ENCODE measurements at regions not wholly inside any gene's neighbourhood (a gene's known extent, or its start where the extent isn't known, plus 50 kb on each side); places are given as distances from the start of the nearest gene placed in this dataset.

DNA sequence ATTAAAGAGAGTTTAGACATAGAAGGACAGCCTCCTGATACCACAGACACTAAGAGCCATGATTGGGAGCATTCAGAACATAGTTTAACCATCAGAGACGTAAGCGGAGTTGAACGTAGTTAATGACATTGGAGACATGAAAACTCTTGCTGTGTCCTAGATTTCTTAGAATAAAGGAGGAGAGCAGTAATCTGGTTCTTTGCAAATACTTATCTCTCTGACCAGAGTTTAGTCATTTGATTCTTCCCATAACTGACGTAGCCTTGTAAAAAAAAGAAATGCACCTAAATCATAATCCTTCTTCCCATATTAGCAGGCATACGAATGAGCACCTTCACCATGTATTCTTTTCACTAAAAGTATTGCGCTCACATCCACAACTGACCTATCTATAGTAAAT, 433.3 kb upstream of the SMC2 start:
- Histone ChIP-seq H3K4me2 (ENCODE audit: low read length) (no peak overlapping the region), H2AFZ (ENCODE audit: low read length) (no peak overlapping the region), H3K4me3 (ENCODE audit: low read depth, low read length, poor library complexity, severe bottlenecking) (no peak overlapping the region), H3K9me2 (ENCODE audit: insufficient read depth, low read length) (no peaks in the 10 kb centered on the region), H3K79me2 (ENCODE audit: insufficient read depth, low read depth, low read length) (no peaks in the 10 kb centered on the region), H3K36me3 (ENCODE audit: insufficient read depth, low read length) (no peaks in the 10 kb centered on the region), H3K27ac (ENCODE audit: low read depth, low read length, poor library complexity, severe bottlenecking) (no peak overlapping the region), H4K20me1 (ENCODE audit: insufficient read depth, low read length) (no peaks in the 10 kb centered on the region), H3K4me1 (ENCODE audit: insufficient read depth, low read length, poor library complexity, severe bottlenecking) (no peaks in the 10 kb centered on the region), H3K9me3 (ENCODE audit: low read length) (no peaks in the 10 kb centered on the region)
- TF ChIP-seq, protein P1, sequence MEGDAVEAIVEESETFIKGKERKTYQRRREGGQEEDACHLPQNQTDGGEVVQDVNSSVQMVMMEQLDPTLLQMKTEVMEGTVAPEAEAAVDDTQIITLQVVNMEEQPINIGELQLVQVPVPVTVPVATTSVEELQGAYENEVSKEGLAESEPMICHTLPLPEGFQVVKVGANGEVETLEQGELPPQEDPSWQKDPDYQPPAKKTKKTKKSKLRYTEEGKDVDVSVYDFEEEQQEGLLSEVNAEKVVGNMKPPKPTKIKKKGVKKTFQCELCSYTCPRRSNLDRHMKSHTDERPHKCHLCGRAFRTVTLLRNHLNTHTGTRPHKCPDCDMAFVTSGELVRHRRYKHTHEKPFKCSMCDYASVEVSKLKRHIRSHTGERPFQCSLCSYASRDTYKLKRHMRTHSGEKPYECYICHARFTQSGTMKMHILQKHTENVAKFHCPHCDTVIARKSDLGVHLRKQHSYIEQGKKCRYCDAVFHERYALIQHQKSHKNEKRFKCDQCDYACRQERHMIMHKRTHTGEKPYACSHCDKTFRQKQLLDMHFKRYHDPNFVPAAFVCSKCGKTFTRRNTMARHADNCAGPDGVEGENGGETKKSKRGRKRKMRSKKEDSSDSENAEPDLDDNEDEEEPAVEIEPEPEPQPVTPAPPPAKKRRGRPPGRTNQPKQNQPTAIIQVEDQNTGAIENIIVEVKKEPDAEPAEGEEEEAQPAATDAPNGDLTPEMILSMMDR (conservative IDR thresholded peaks at IDR 0.05; ENCODE audit: low read length), result no peak
- no peak for TF ChIP-seq EZH2phosphoT487 (IDR thresholded peaks at IDR 0.05; ENCODE audit: borderline replicate concordance, low read depth, low read length)
- no TSS peak for BruUV-seq (replicated peaks)
- ChIA-PET POLR2A (interaction anchor here (0.6 kb wide), 1 partner anchor 377 kb away, joined by 3 read pairs; no protein-coding TSS in a partner anchor), CTCF (ENCODE audit: unreplicated experiment) (no interaction called here)
- intact Hi-C loops (cut with micrococcal nuclease; ENCODE audit: unreplicated experiment), result no loop called here
- no peak for DNase-seq (ENCODE audit: low spot score)

DNA sequence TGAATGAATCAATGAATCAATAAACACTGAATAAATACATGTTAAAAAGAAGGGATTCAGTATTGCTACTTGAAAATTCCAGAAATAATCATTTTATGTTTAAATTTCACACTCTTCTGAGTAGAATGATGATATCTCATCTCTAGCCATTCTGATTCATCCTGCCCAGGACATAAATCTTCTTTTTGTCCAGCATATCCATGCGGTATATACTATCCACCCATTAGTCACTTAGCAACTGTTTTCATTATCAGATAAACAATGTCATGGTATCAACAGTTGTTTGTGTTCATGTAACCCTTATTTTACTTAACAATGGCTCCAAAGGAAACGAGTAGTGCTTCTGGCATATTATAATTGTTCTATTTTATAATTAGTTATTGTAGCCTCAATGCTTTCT, 432.4 kb upstream of the SMC2 start:
- no TSS peak for BruUV-seq (replicated peaks)
- H3K79me2 ChIP-seq (ENCODE audit: insufficient read depth, low read depth, low read length), result no peaks in the 10 kb centered on the region
- CTCF ChIA-PET (ENCODE audit: unreplicated experiment), result no interaction called here

DNA sequence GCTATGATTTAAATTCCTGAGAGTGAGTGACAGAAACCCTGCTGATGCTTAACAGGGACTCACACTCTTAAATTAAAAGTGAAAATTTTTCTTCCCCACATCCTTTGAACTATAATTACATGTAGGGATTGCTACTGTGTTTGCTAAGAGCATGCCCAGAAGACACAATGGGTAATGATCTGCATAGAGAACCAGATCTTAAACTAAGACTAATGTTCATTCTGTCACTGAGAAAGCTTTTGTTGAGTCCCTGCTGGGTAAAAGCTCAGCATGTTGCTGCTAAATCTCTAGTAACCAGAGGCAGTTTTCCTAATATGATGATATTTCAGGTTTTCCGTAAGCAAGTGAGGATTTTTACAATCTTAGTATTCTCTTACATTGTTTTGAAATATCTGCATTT, 424.8 kb upstream of the SMC2 start:
- Histone ChIP-seq H3K79me2 (ENCODE audit: insufficient read depth, low read depth, low read length) (no peaks in the 10 kb centered on the region), H3K4me3 (ENCODE audit: low read depth, low read length, poor library complexity, severe bottlenecking) (no peak overlapping the region), H3K9me2 (ENCODE audit: insufficient read depth, low read length) (no peaks in the 10 kb centered on the region), H3K9me3 (ENCODE audit: low read length) (no peaks in the 10 kb centered on the region), H3K4me1 (ENCODE audit: insufficient read depth, low read length, poor library complexity, severe bottlenecking) (no peaks in the 10 kb centered on the region), H3K27ac (ENCODE audit: low read depth, low read length, poor library complexity, severe bottlenecking) (no peak overlapping the region), H3K4me2 (ENCODE audit: low read length) (no peak overlapping the region), H4K20me1 (ENCODE audit: insufficient read depth, low read length) (no peaks in the 10 kb centered on the region), H2AFZ (ENCODE audit: low read length) (no peak overlapping the region), H3K36me3 (ENCODE audit: insufficient read depth, low read length) (no peaks in the 10 kb centered on the region)
- ChIA-PET POLR2A (interaction anchor here (0.6 kb wide), 1 partner anchor 24 kb away, joined by 3 read pairs; no protein-coding TSS in a partner anchor), CTCF (ENCODE audit: unreplicated experiment) (no interaction called here)
- TF ChIP-seq EZH2phosphoT487 (IDR thresholded peaks at IDR 0.05; ENCODE audit: borderline replicate concordance, low read depth, low read length), result no peak
- TF ChIP-seq, protein P1 (conservative IDR thresholded peaks at IDR 0.05; ENCODE audit: low read length), result no peak
- no TSS peak for BruUV-seq (replicated peaks)
- intact Hi-C loops (cut with micrococcal nuclease; ENCODE audit: unreplicated experiment), result no loop called here
- DNase-seq (ENCODE audit: low spot score), result no peak

More for the DNA sequence above, 432.4 kb upstream of the SMC2 start:
- POLR2A ChIA-PET, result interaction anchor here (0.6 kb wide), 1 partner anchor 72 kb away, joined by 3 read pairs; no protein-coding TSS in a partner anchor
- TF ChIP-seq, protein P1 (conservative IDR thresholded peaks at IDR 0.05; ENCODE audit: low read length), result no peak
- TF ChIP-seq EZH2phosphoT487 (IDR thresholded peaks at IDR 0.05; ENCODE audit: borderline replicate concordance, low read depth, low read length), result no peak
- no peaks in the 10 kb centered on the region for H3K4me1 ChIP-seq (ENCODE audit: insufficient read depth, low read length, poor library complexity, severe bottlenecking)
- no peaks in the 10 kb centered on the region for H3K9me2 ChIP-seq (ENCODE audit: insufficient read depth, low read length)
- H3K9me3 ChIP-seq (ENCODE audit: low read length), result no peaks in the 10 kb centered on the region
- no peak for DNase-seq (ENCODE audit: low spot score)
- H3K36me3 ChIP-seq (ENCODE audit: insufficient read depth, low read length), result no peaks in the 10 kb centered on the region
- H3K4me3 ChIP-seq (ENCODE audit: low read depth, low read length, poor library complexity, severe bottlenecking), result no peak overlapping the region
- H2AFZ ChIP-seq (ENCODE audit: low read length), result no peak overlapping the region
- H3K4me2 ChIP-seq (ENCODE audit: low read length), result no peak overlapping the region
- no peaks in the 10 kb centered on the region for H4K20me1 ChIP-seq (ENCODE audit: insufficient read depth, low read length)
- intact Hi-C loops (cut with micrococcal nuclease; ENCODE audit: unreplicated experiment), result no loop called here
- no peak overlapping the region for H3K27ac ChIP-seq (ENCODE audit: low read depth, low read length, poor library complexity, severe bottlenecking)

Data from OCI-LY7 (cell line).